Prostate gland (tissue), 2 donors: ENCODE measurements at regions not wholly inside any gene's neighbourhood (a gene's known extent, or its start where the extent isn't known, plus 50 kb on each side); places are given as distances from the start of the nearest gene placed in this dataset.

Experiments used
- POLR2AphosphoS5 ChIP-seq: sonication (generic); formaldehyde crosslinking; IDR thresholded peaks from one replicate; pipeline ENCODE4 v1.6.1; 2017; ENCODE audit warnings: antibody characterized with exemption
- TF ChIP-seq, protein P1 (sequence below), 4 experiments: fragments of 200-600 bp in 2 of 4; fragments of 450-650 bp in 2 of 4; sonication (generic) in 2 of 4; IDR thresholded peaks; 1 replicate in 3 of 4; 2 replicates in 1 of 4; pipeline ENCODE4 v1.5.1; 2016 to 2019; ENCODE audit warnings: antibody characterized with exemption in 4 of 4, mild to moderate bottlenecking in 2 of 4, moderate library complexity in 2 of 4

- TF ChIP-seq, protein P1, sequence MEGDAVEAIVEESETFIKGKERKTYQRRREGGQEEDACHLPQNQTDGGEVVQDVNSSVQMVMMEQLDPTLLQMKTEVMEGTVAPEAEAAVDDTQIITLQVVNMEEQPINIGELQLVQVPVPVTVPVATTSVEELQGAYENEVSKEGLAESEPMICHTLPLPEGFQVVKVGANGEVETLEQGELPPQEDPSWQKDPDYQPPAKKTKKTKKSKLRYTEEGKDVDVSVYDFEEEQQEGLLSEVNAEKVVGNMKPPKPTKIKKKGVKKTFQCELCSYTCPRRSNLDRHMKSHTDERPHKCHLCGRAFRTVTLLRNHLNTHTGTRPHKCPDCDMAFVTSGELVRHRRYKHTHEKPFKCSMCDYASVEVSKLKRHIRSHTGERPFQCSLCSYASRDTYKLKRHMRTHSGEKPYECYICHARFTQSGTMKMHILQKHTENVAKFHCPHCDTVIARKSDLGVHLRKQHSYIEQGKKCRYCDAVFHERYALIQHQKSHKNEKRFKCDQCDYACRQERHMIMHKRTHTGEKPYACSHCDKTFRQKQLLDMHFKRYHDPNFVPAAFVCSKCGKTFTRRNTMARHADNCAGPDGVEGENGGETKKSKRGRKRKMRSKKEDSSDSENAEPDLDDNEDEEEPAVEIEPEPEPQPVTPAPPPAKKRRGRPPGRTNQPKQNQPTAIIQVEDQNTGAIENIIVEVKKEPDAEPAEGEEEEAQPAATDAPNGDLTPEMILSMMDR (IDR thresholded peaks at IDR 0.05), result no peak
- no peak for TF ChIP-seq POLR2AphosphoS5
Observed at GRCh38 chr1:164958982-164959768, 397.3 kb downstream of the LMX1A start.
